SHP77 treated with DMSO at 0.1 percent for 48 hours (cell line): ENCODE measurements at regions not wholly inside any gene's neighbourhood (a gene's known extent, or its start where the extent isn't known, plus 50 kb on each side); places are given as distances from the start of the nearest gene placed in this dataset.
"Not testable (repeated sequence)": the region's sequence is repeated elsewhere in the genome, so short reads cannot be mapped to it uniquely, and the experiment has no call there.

ENCODE experiments used
- DNase-seq: peaks from one replicate; lab custom pipeline; 2025; lab: John Stamatoyannopoulos, UW

GRCh38 chrX:46165866-46166265 lies 379.4 kb downstream of the ZNF674 start:
- no peak for DNase-seq

- DNase-seq: no peak
Measured at GRCh38 chrX:46165411-46165810, 379.8 kb downstream of the ZNF674 start.

- DNase-seq: no peak
Measured at GRCh38 chrX:46152756-46153155, 392.5 kb downstream of the ZNF674 start.

- not testable (repeated sequence) for DNase-seq
Measured at GRCh38 chrX:46151332-46151731, 393.9 kb downstream of the ZNF674 start.

DNA sequence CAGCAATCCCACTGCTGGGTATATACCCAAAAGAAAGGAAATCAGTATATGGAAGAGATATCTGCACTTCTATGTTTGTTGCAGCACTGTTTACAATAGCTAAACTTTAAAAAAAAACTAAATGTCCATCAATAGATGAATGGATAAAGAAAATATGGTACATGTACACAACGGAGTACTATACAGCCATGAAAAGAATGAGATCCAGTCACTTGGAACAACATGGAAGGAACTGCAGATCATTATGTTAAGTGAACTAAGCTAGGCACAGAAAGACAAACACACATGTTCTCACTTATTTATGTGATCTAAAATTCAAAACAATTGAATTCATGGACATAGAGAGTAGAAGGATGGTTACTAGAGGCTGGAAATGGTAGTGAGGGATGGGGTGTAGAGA lies 400.7 kb downstream of the ZNF674 start:
- no peak for DNase-seq

DNA sequence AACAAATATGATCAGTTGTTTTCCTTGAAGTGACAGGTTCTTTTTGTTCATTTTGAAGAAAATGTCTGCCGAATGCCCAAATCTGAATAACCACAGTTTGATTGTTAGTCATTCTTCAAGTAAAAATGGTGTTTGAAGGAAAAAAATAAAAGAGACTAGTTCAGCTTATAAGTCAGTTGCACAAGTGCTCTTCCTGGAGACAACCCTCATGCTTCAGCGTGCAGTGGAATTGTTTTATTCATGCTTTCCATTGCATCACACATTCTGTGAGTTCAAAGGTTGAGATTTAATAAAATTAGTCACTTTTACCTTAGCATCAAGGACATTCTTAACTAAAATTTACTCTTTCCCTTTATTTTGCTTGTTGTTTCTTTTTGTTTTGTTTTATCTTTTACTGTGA lies 404.9 kb downstream of the ZNF674 start:
- DNase-seq: no peak

DNA sequence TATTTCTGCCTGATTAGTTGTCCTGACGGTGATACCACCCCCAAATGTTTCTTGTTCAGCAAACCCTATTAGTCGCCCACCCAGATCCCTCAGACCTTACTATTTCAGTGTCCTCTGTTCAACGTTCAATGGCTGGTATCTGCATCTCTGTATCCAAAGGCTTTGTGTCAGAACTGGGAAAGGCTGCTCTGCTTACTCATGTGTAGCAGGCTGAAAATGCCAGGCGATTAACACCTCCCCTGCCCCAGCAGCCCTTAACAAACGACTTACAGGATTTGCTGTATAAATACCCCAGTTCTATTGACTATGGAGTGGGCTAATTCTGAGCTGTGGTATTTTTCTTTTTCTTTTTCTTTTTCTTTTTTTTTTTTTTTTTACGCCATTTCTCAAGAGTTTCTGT lies 415.0 kb downstream of the ZNF674 start:
- no peak for DNase-seq

GRCh38 chrX:46125111-46125510 lies 420.1 kb downstream of the ZNF674 start:
- DNase-seq: no peak

DNA sequence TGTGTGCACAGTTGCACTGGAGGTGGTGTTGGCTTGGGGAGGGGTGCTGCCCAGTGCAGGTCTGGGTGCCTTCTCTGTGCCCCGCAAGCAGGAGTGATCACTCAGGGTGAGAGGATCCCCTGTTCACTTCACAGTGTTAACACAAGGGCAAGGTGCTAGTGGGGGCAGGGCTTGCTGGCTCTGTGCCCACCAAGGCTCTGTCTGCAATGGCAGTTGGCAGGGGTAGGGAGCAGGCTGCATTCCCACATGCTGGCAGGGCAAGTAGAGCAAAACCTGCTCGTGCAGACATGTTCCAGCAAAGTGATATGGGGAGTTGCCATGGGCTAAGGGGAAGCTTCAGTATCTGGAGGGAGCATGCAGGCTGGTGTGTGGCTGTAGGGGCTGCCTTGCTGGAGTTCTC lies 428.0 kb downstream of the ZNF674 start:
- no peak for DNase-seq

- DNase-seq: not testable (repeated sequence)
Measured at GRCh38 chrX:46087310-46087709, 457.9 kb downstream of the ZNF674 start.

GRCh38 chrX:46080121-46080520 lies 465.1 kb downstream of the ZNF674 start:
- DNase-seq: not testable (repeated sequence)

DNA sequence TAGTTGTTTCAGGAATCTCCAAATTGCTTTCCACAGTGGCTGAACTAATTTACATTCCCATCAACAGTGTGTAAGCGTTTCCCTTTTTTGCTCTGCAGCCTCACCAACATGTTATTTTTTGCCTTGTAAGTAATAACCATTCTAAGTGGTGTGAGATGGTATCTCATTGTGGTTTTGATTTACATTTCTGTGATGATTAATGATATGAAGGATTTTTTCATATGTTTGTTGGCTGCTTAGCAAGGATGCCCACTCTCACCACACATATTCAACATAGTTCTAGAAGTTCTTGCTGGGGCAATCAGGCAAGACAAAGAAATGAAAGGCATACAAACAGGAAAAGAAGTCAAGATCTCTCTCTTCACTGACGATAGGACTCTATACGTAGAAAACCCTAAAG lies 472.4 kb downstream of the ZNF674 start:
- no peak for DNase-seq

GRCh38 chrX:46072372-46072771 lies 472.8 kb downstream of the ZNF674 start:
- no peak for DNase-seq

- no peak for DNase-seq
Measured at GRCh38 chrX:46070421-46070820, 474.8 kb downstream of the ZNF674 start.

- DNase-seq: no peak
Measured at GRCh38 chrX:46059316-46059715, 485.9 kb downstream of the ZNF674 start.

- no peak for DNase-seq
Measured at GRCh38 chrX:46044486-46044885, 500.7 kb downstream of the ZNF674 start.

- DNase-seq: no peak
Measured at GRCh38 chrX:46040001-46040400, 505.2 kb downstream of the ZNF674 start.

GRCh38 chrX:46039526-46039925 lies 505.7 kb downstream of the ZNF674 start:
- no peak for DNase-seq

GRCh38 chrX:46036508-46036907 lies 508.7 kb downstream of the ZNF674 start:
- no peak for DNase-seq

DNA sequence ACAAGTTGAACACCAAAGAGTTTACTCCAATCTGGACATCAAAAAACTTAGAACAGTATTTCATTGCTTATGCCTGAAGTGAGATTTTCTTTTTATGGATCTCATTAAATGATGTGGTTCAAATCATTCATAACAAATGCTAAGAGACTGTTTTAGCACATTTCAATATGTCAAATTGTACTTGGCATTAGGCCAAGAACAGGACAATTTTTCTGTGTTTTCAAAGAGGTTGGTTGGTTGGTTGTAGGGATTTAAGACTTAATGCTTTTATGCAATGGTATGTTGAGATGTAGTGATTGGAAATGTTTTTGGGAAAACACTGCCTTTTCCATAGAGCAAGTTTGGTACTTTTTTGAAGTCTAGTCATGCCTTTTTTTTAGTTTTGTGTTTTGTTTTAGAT lies 510.4 kb downstream of the ZNF674 start:
- no peak for DNase-seq

DNA sequence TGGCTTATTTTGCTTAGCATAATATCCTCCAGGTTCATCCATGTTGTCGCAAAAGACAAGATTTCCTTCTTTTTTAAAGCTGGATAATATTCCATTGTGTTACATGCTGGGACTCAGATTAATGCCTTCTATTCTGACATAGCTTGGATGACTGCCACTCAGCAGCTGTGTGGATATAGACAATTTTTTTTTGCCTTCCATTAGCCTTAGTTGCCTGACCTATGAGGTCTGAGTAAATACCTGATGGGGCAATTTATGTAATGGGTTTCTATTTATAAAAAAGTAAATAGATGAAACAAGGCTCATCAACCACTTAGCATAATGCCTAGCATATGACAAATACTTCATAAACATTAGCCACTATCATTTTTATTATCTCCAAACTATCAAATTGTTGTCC lies 515.4 kb downstream of the ZNF674 start:
- peak; percentile 60 for DNase-seq

DNA sequence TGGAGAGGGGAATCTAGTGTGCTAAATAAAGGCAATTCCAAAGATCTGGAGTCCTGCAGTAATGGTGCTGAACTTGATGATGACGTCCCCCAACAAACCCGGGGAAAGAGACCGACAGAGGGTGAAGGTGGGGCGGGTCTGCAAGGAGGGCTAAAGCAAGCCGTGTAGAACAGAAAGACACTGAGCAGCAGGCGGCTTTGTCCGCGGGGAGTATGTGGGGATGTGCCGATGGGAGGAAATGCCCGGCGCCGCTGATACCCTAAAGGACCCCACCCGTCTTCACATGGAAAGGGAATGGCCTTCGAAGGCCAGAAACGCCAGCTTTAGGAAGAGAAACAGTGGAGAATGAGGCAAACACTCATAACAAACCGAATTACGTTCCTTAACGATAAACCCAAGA lies 528.9 kb downstream of the ZNF674 start:
- no peak for DNase-seq

- no peak for DNase-seq
Measured at GRCh38 chrX:46015653-46016052, 529.6 kb downstream of the ZNF674 start.

DNA sequence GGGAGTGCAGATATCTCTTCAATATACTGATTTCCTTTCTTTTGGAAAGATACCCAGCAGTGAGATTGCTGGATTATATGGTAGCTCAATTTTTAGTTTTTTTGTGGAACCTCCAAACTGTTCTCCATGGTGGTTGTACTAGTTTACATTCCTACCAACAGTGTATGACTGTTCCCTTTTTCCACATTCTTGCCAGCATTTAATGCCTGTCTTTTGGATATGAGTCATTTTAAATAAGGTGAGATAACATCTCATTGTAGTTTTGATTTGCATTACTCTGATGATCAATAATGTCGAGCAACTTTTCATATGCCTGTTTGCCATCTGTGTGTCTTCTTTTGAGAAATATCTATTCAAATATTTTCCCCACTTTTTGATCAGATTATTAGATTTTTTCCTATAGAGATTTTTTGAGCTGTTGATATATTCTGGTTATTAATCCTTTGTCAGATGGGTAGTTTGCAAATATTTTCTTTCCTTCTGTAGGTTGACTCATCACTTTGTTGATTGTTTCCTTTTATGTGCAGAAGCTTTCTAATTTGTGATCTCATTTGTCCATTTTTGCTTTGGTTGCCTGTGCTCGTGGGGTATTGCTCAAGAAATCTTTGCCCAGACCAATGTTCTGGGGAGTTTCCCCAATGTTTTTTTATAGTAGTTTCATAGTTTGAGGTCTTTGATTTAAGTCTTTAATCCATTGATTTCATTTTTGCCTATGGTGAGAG lies 552.7 kb downstream of the ZNF674 start:
- no peak for DNase-seq
